Fibroblast of lung (primary cell): ENCODE measurements at regions not wholly inside any gene's neighbourhood (a gene's known extent, or its start where the extent isn't known, plus 50 kb on each side); places are given as distances from the start of the nearest gene placed in this dataset.

Experiments
- DNase-seq, 2 donors: peaks; one replicate each; pipeline versions ENCODE4 v3.0.0 to v3.0.0-alpha.2; 2010; ENCODE audit warnings: low read depth in 2 of 2
- H2AFZ ChIP-seq: 2 replicates; pipeline ENCODE4 v1.5.1; 2012; ENCODE audit warnings: low read length, control low read depth, inconsistent platforms
- H3K27ac ChIP-seq: 2 replicates; pipeline ENCODE4 v1.5.1; 2011; ENCODE audit warnings: low read length, control low read depth; ENCODE audit not compliant: insufficient read depth
- H3K27me3 ChIP-seq: 2 replicates; pipeline ENCODE4 v1.5.1; 2011; ENCODE audit warnings: mild to moderate bottlenecking, low read length; ENCODE audit not compliant: control insufficient read depth, insufficient read depth
- H3K36me3 ChIP-seq: 2 replicates; pipeline ENCODE4 v1.5.1; 2011; ENCODE audit warnings: low read length; ENCODE audit not compliant: control insufficient read depth, insufficient read depth
- H3K4me1 ChIP-seq: 2 replicates; pipeline ENCODE4 v1.5.1; 2011; ENCODE audit warnings: low read length; ENCODE audit not compliant: control insufficient read depth, insufficient read depth; ENCODE audit errors: extremely low read depth
- H3K4me2 ChIP-seq: 2 replicates; pipeline ENCODE4 v1.5.1; 2011; ENCODE audit warnings: low read length, control low read depth; ENCODE audit not compliant: insufficient read depth; ENCODE audit errors: extremely low read depth
- H3K4me3 ChIP-seq, 4 experiments: fragments of 200-600 bp in 1 of 4; sonication (generic) in 1 of 4; replicated peaks in 1 of 4; 2 replicates each; pipeline ENCODE4 v1.5.1; 2011 to 2016; ENCODE audit warnings: low read length in 4 of 4, low read depth in 3 of 4, mild to moderate bottlenecking in 3 of 4, control low read depth in 2 of 4, inconsistent platforms in 1 of 4, mixed read lengths in 1 of 4; ENCODE audit not compliant: insufficient read depth in 1 of 4; ENCODE audit errors: control extremely low read depth in 1 of 4
- H3K79me2 ChIP-seq: 2 replicates; pipeline ENCODE4 v1.5.1; 2012; ENCODE audit warnings: mild to moderate bottlenecking, low read length, inconsistent platforms; ENCODE audit not compliant: control insufficient read depth, insufficient read depth
- H3K9ac ChIP-seq: 2 replicates; pipeline ENCODE4 v1.5.1; 2011; ENCODE audit warnings: mild to moderate bottlenecking, low read length, control low read depth; ENCODE audit not compliant: insufficient read depth
- H3K9me3 ChIP-seq: 2 replicates; pipeline ENCODE4 v1.5.1; 2012; ENCODE audit warnings: low read depth, low read length; ENCODE audit not compliant: control insufficient read depth, insufficient read depth
- H4K20me1 ChIP-seq: 2 replicates; pipeline ENCODE4 v1.5.1; 2011; ENCODE audit warnings: low read length; ENCODE audit not compliant: control insufficient read depth, insufficient read depth; ENCODE audit errors: extremely low read depth
- CTCF ChIP-seq, 2 donors: IDR thresholded peaks in 1 of 2; conservative IDR thresholded peaks in 1 of 2; 1 replicate in 1 of 2; 2 replicates in 1 of 2; pipeline ENCODE4 v1.5.1; 2011 to 2012; ENCODE audit warnings: low read length in 2 of 2, control low read depth in 1 of 2, inconsistent platforms in 1 of 2, low read depth in 1 of 2, mild to moderate bottlenecking in 1 of 2
- EZH2 ChIP-seq: IDR thresholded peaks from 2 replicates; pipeline ENCODE4 v1.5.1; 2012; ENCODE audit warnings: low read length, control low read depth, mild to moderate bottlenecking; ENCODE audit errors: missing control alignments

GRCh38 chr3:137295336-137295735, 337.6 kb downstream of the IL20RB start:
- TF ChIP-seq CTCF (conservative IDR thresholded peaks at IDR 0.05 in 1 of 2, IDR thresholded peaks at IDR 0.05 in 1 of 2; ENCODE audit: low read depth in 1 of 2, low read length in 2 of 2) (no peak), EZH2 (no peak)
- no peak overlapping the region for H3K4me3 ChIP-seq
- no peak overlapping the region for H3K27ac ChIP-seq
- no peaks in the 10 kb centered on the region for H3K9me3 ChIP-seq
- no peaks in the 10 kb centered on the region for H3K79me2 ChIP-seq
- no peaks in the 10 kb centered on the region for H3K4me1 ChIP-seq
- no peak for DNase-seq
- no peaks in the 10 kb centered on the region for H3K36me3 ChIP-seq
- no peak overlapping the region for H3K9ac ChIP-seq
- no peak overlapping the region for H3K4me2 ChIP-seq
- H3K27me3 ChIP-seq, result no peaks in the 10 kb centered on the region
- no peaks in the 10 kb centered on the region for H4K20me1 ChIP-seq
- no peak overlapping the region for H2AFZ ChIP-seq

- Histone ChIP-seq H3K27me3 (no peaks in the 10 kb centered on the region), H3K9me3 (no peaks in the 10 kb centered on the region), H2AFZ (no peak overlapping the region), H3K36me3 (no peaks in the 10 kb centered on the region), H3K79me2 (no peaks in the 10 kb centered on the region), H3K4me1 (no peaks in the 10 kb centered on the region), H3K9ac (no peak overlapping the region), H3K4me3 (no peak overlapping the region), H4K20me1 (no peaks in the 10 kb centered on the region), H3K27ac (no peak overlapping the region), H3K4me2 (no peak overlapping the region)
- no peak for TF ChIP-seq EZH2
- TF ChIP-seq CTCF (conservative IDR thresholded peaks at IDR 0.05 in 1 of 2, IDR thresholded peaks at IDR 0.05 in 1 of 2; ENCODE audit: low read depth in 1 of 2, low read length in 2 of 2), result no peak
- no peak for DNase-seq
These were observed 338.3 kb downstream of the IL20RB start for GRCh38 chr3:137296116-137296515.

- no peaks in the 10 kb centered on the region for H3K4me1 ChIP-seq
- H3K36me3 ChIP-seq, result no peaks in the 10 kb centered on the region
- no peak overlapping the region for H3K4me2 ChIP-seq
- no peak overlapping the region for H3K4me3 ChIP-seq
- no peaks in the 10 kb centered on the region for H4K20me1 ChIP-seq
- H3K9me3 ChIP-seq, result no peaks in the 10 kb centered on the region
- no peak overlapping the region for H2AFZ ChIP-seq
- DNase-seq, result no peak
- H3K9ac ChIP-seq, result no peak overlapping the region
- no peak for TF ChIP-seq EZH2
- TF ChIP-seq CTCF (conservative IDR thresholded peaks at IDR 0.05 in 1 of 2, IDR thresholded peaks at IDR 0.05 in 1 of 2; ENCODE audit: low read depth in 1 of 2, low read length in 2 of 2), result no peak
- no peak overlapping the region for H3K27ac ChIP-seq
- no peaks in the 10 kb centered on the region for H3K27me3 ChIP-seq
- H3K79me2 ChIP-seq, result no peaks in the 10 kb centered on the region
These were observed 340.0 kb downstream of the IL20RB start for GRCh38 chr3:137297770-137298169.
